HCT116 (cell line): ENCODE measurements at regions not wholly inside any gene's neighbourhood (a gene's known extent, or its start where the extent isn't known, plus 50 kb on each side); places are given as distances from the start of the nearest gene placed in this dataset.

ENCODE experiments used
- EZH2 ChIP-seq: fragments of 200-600 bp; sonication (generic); IDR thresholded peaks from 2 replicates; pipeline ENCODE4 v1.6.1; 2017; ENCODE audit warnings: antibody characterized with exemption, mixed run types
- POLR2A ChIP-seq: IDR thresholded peaks from 2 replicates; pipeline ENCODE4 v1.7.0; 2011; ENCODE audit warnings: borderline replicate concordance; ENCODE audit not compliant: insufficient read depth, insufficient read length; ENCODE audit errors: extremely low read depth
- POLR2AphosphoS5 ChIP-seq: IDR thresholded peaks from 2 replicates; pipeline ENCODE4 v1.6.1; 2011; ENCODE audit warnings: mild to moderate bottlenecking, low read depth, low read length, moderate library complexity
- RAD21 ChIP-seq: IDR thresholded peaks from 2 replicates; pipeline ENCODE4 v1.6.1; 2012; ENCODE audit warnings: low read depth, mild to moderate bottlenecking
- ZNF274 ChIP-seq: fragments of 200-500 bp; sonication (Bioruptor generic); IDR thresholded peaks from 2 replicates; pipeline ENCODE4 v1.6.1; 2014; ENCODE audit warnings: mild to moderate bottlenecking, low read depth, low read length, inconsistent platforms
- TF ChIP-seq, protein P1 (sequence below), 3 experiments: fragments of 200-600 bp in 1 of 3; sonication (generic) in 1 of 3; IDR thresholded peaks in 2 of 3; conservative IDR thresholded peaks in 1 of 3; 2 replicates each; pipeline ENCODE4 v1.5.1; 2012 to 2017; ENCODE audit warnings: low read depth in 2 of 3, low read length in 2 of 3, antibody characterized with exemption in 1 of 3, borderline replicate concordance in 1 of 3, control low read depth in 1 of 3, mild to moderate bottlenecking in 1 of 3, mixed read lengths in 1 of 3, mixed run types in 1 of 3, moderate library complexity in 1 of 3; ENCODE audit not compliant: insufficient read depth in 1 of 3
- TF ChIP-seq, protein P2 (sequence below): IDR thresholded peaks from 2 replicates; pipeline ENCODE4 v1.6.1; 2012; ENCODE audit warnings: low read depth

DNA sequence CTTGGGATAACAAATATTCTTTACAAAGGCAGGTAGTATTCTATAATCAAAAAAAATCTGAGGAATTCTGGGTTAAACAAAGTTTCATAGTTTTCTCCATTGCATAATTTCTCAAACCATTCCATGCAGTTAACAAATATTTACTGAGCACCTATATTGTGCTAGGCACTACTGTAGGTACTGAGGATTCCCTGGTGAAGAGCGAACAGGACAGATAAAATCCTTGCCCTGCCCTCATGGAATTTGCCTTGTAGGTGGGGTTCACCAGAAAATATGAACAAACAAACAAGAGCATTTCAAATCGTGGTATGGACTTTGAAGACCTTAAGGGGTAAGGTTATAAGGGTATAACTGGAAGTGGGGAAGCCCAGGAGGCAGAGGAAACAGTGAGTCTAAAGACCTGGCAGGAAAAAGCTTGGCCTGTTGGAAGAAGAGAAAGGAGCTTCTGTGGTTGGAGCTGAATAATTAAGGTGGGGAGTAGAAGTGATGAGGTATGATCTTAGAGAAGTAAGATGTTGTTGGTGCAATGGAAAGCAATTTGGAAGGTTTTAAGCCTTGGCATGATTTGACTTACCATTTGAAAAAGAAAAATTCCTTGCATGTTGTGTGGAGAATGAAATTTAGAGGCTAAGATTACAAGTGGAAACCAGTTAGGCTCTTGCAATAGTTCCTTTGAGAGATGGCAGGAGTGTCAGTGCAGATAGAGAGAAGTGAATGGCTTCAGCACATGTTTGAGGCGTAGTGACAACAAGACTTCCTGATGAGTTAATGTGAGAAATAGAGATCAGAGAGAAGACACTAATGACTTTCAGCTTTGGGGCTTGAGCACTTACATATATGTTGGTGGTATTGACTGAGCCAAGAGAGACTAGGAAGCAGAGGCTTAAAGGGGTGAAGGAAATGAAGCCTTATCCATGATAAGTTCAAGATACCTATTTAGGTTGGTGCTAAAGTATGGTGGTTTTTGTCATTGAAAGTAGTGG lies 55.7 kb upstream of the PICALM start:
- TF ChIP-seq, protein P1, sequence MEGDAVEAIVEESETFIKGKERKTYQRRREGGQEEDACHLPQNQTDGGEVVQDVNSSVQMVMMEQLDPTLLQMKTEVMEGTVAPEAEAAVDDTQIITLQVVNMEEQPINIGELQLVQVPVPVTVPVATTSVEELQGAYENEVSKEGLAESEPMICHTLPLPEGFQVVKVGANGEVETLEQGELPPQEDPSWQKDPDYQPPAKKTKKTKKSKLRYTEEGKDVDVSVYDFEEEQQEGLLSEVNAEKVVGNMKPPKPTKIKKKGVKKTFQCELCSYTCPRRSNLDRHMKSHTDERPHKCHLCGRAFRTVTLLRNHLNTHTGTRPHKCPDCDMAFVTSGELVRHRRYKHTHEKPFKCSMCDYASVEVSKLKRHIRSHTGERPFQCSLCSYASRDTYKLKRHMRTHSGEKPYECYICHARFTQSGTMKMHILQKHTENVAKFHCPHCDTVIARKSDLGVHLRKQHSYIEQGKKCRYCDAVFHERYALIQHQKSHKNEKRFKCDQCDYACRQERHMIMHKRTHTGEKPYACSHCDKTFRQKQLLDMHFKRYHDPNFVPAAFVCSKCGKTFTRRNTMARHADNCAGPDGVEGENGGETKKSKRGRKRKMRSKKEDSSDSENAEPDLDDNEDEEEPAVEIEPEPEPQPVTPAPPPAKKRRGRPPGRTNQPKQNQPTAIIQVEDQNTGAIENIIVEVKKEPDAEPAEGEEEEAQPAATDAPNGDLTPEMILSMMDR (IDR thresholded peaks at IDR 0.05 in 2 of 3, conservative IDR thresholded peaks at IDR 0.05 in 1 of 3; ENCODE audit: borderline replicate concordance in 1 of 3, insufficient read depth in 1 of 3, low read depth in 2 of 3, low read length in 2 of 3), result no peak
- TF ChIP-seq POLR2AphosphoS5 (no peak), EZH2 (no peak), POLR2A (no peak), RAD21 (no peak), ZNF274 (no peak)
- TF ChIP-seq, protein P2, sequence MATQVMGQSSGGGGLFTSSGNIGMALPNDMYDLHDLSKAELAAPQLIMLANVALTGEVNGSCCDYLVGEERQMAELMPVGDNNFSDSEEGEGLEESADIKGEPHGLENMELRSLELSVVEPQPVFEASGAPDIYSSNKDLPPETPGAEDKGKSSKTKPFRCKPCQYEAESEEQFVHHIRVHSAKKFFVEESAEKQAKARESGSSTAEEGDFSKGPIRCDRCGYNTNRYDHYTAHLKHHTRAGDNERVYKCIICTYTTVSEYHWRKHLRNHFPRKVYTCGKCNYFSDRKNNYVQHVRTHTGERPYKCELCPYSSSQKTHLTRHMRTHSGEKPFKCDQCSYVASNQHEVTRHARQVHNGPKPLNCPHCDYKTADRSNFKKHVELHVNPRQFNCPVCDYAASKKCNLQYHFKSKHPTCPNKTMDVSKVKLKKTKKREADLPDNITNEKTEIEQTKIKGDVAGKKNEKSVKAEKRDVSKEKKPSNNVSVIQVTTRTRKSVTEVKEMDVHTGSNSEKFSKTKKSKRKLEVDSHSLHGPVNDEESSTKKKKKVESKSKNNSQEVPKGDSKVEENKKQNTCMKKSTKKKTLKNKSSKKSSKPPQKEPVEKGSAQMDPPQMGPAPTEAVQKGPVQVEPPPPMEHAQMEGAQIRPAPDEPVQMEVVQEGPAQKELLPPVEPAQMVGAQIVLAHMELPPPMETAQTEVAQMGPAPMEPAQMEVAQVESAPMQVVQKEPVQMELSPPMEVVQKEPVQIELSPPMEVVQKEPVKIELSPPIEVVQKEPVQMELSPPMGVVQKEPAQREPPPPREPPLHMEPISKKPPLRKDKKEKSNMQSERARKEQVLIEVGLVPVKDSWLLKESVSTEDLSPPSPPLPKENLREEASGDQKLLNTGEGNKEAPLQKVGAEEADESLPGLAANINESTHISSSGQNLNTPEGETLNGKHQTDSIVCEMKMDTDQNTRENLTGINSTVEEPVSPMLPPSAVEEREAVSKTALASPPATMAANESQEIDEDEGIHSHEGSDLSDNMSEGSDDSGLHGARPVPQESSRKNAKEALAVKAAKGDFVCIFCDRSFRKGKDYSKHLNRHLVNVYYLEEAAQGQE, result no peak
